ENCODE measurements at regions not wholly inside any gene's neighbourhood (a gene's known extent, or its start where the extent isn't known, plus 50 kb on each side); places are given as distances from the start of the nearest gene placed in this dataset.
"Not testable (repeated sequence)": the region's sequence is repeated elsewhere in the genome, so short reads cannot be mapped to it uniquely, and the experiment has no call there.

DNA sequence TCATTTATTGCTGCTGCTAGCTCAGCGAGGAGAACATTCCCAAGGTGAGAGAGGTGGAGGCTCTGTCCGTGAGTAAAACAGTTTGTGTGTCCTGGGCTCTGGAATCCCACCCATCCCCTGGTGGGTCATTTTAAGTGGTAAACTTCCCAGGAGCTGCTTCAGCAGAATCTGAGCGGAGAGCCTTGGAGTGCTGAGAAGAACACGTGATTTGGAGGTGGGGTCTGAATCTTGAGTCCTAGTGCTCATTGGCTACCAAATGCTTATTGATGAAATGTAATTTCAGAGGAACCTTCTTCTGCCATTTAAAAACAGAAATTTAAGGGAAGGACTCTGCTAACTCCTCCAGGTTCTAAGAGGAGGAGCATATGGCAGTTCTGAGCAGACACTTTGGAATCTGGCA is 132.4 kb downstream of the CDH26 start:
- DNase-seq (ENCODE audit: low spot score in 2 of 2) (no peak), ATAC-seq (no peak)
- Mint-ChIP-seq H3K9me3 (no peaks in the 10 kb centered on the region), H3K36me3 (no peaks in the 10 kb centered on the region), H3K27ac (no peak overlapping the region)

DNA sequence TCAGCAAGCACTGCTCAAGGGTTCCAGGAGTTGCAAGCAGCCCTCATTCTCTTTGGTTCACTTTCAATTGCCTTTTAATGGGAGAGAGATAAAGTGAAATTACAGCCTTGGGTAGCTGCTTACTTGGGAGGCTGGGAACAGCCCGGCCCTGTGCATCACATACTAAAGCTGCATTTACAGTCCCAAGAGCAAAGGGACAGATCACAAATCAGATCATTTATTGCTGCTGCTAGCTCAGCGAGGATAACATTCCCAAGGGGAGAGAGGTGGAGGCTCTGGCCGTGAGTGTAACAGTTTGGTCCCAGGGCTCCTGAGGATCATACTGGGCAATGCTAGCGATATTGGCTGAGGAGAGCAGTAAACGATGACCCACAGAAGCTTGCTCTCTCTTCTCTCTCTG is 133.1 kb downstream of the CDH26 start:
- Mint-ChIP-seq H3K27ac (no peak overlapping the region), H3K36me3 (no peaks in the 10 kb centered on the region), H3K9me3 (no peaks in the 10 kb centered on the region)
- ATAC-seq (no peak), DNase-seq (ENCODE audit: low spot score in 2 of 2) (no peak)

DNA sequence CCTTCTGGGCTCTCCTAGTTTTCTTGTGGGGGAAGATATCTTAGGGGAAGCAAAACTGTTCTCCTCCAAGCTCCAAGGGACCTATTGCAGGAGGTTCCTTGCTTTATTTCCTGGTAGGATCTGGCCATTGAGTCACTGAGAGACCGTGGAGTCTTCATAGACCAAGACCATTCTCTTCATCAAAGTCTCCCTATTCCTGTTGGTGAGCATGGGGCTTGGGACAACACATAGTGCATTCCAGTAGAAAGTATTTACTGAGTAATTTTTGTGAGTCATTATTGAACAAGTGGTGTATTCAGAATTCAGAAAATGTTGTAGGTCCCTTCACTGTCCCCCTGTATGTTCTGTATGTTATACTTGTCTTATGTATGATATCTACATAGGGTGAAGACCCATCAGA is 133.6 kb downstream of the CDH26 start:
- DNase-seq (ENCODE audit: low spot score in 2 of 2) = no peak
- H3K36me3 Mint-ChIP-seq = no peaks in the 10 kb centered on the region
- no peak for ATAC-seq
- no peak overlapping the region for H3K27ac Mint-ChIP-seq
- no peaks in the 10 kb centered on the region for H3K9me3 Mint-ChIP-seq

- no peaks in the 10 kb centered on the region for H3K9me3 Mint-ChIP-seq
- DNase-seq (ENCODE audit: low spot score in 2 of 2) (no peak), ATAC-seq (no peak)
- H3K36me3 Mint-ChIP-seq = no peaks in the 10 kb centered on the region
- H3K27ac Mint-ChIP-seq = no peak overlapping the region
These were observed 134.5 kb downstream of the CDH26 start for GRCh38 chr20:60092729-60093128.

DNA sequence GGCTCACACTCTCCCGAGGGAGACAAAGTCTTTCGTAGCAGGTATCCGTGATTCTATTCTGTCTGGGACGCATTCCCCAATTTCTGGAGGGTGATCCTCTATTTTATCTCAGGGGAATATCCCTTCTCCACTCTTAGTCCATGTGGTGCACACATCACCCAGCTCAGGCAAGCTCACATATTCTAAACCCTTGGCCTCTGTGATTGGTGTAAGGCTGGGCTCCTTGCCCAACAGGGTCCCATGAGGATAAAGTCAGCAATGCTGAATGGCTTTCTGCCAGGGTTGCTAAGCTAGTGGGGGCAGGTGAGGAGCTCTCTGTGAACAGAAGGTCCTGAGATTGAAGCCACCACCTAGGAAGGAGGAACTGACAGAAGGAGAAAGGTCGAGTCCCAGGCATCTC is 137.2 kb downstream of the CDH26 start:
- Mint-ChIP-seq H3K9me3 (no peaks in the 10 kb centered on the region), H3K27ac (no peak overlapping the region), H3K36me3 (no peaks in the 10 kb centered on the region)
- ATAC-seq (no peak), DNase-seq (ENCODE audit: low spot score in 2 of 2) (no peak)

- Mint-ChIP-seq H3K36me3 (no peaks in the 10 kb centered on the region), H3K9me3 (no peaks in the 10 kb centered on the region), H3K27ac (no peak overlapping the region)
- DNase-seq (ENCODE audit: low spot score in 2 of 2) (no peak), ATAC-seq (no peak)
These were observed 137.9 kb downstream of the CDH26 start for GRCh38 chr20:60096166-60096565.

DNA sequence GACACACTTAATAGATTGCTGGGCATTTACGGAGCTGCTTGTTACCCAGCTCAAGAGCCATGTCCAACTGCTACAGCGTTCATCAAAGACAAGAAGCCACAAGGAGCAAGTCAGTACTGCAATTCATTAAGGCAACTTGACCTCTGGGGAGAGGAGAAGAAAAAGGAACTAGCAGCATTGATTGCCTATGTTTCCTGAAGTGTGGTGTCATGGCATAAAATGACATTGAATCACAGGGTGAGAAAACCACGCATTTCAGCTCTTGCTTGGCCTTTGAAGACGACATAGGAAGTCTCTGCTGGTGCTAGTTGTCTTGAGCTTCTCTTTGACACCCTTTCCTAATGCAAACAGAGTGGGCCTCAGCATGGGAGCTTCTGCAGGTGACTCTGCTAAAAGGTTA is 139.1 kb downstream of the CDH26 start:
- ATAC-seq = no peak
- DNase-seq (ENCODE audit: low spot score in 2 of 2) = no peak
- Mint-ChIP-seq H3K9me3 (no peaks in the 10 kb centered on the region), H3K36me3 (no peaks in the 10 kb centered on the region), H3K27ac (no peak overlapping the region)

GRCh38 chr20:60100780-60101179 is 142.6 kb downstream of the CDH26 start:
- no peaks in the 10 kb centered on the region for H3K36me3 Mint-ChIP-seq
- H3K9me3 Mint-ChIP-seq = no peaks in the 10 kb centered on the region
- ATAC-seq (peak in 1 of 2 donors; percentile 20), DNase-seq (ENCODE audit: low spot score in 2 of 2) (no peak)
- H3K27ac Mint-ChIP-seq = peak overlapping the region in 1 of 2 donors; percentile 32

- H3K36me3 Mint-ChIP-seq = no peaks in the 10 kb centered on the region
- DNase-seq (ENCODE audit: low spot score in 2 of 2) (no peak), ATAC-seq (peak in 1 of 2 donors; percentile 24)
- peak overlapping the region in 1 of 2 donors; percentile 32 for H3K27ac Mint-ChIP-seq
- no peaks in the 10 kb centered on the region for H3K9me3 Mint-ChIP-seq
These were observed 143.1 kb downstream of the CDH26 start for GRCh38 chr20:60101201-60101890.

DNA sequence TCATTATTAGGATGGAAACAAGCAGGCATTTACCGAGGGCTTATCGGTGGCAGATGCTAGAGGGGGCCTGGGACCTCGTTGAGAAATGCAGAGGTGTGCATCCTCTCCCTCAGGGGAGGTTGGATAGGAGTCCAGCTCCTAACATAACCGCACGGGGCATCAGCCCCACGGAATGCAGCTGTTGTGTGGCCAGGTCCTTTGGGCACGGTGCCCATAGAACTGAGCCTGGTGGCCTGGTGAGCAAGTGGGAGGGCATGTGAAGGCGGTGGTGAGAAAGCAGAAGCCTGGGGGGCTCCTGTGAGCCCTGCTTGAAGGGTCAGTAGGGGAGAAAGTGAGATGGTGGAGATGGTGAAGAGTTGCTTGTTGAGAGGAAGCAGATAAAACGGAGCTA is 143.7 kb downstream of the CDH26 start:
- Mint-ChIP-seq H3K36me3 (no peaks in the 10 kb centered on the region), H3K9me3 (no peaks in the 10 kb centered on the region), H3K27ac (no peak overlapping the region)
- ATAC-seq (no peak), DNase-seq (ENCODE audit: low spot score in 2 of 2) (no peak)

DNA sequence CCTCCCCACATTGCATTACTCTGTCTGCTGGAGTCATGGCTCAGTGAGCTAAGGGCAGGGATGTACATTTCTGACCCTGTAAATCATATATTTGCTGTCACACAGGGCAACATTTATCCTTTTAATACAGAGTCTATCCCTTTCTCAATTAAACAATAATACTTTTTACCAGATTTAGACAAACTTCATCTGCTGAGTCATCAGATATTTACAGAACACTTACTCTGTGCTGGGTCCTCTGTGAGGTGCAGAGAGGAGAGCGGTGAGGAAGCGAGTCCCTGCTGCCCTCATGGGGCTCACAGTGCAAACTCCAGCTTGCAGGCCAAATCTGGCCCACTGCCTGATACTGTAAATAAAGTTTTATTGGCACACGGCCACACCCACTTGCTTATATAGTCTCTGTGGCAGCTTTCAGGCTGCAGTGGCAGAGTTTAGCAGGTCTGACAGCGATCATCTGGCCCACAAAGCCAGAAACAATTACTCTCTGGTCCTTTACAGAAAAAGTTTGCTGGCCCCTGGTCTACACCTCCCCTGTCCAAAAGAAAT is 144.5 kb downstream of the CDH26 start:
- no peak for ATAC-seq
- no peak for DNase-seq (ENCODE audit: low spot score in 2 of 2)
- Mint-ChIP-seq H3K27ac (no peak overlapping the region), H3K9me3 (no peaks in the 10 kb centered on the region), H3K36me3 (no peaks in the 10 kb centered on the region)

DNA sequence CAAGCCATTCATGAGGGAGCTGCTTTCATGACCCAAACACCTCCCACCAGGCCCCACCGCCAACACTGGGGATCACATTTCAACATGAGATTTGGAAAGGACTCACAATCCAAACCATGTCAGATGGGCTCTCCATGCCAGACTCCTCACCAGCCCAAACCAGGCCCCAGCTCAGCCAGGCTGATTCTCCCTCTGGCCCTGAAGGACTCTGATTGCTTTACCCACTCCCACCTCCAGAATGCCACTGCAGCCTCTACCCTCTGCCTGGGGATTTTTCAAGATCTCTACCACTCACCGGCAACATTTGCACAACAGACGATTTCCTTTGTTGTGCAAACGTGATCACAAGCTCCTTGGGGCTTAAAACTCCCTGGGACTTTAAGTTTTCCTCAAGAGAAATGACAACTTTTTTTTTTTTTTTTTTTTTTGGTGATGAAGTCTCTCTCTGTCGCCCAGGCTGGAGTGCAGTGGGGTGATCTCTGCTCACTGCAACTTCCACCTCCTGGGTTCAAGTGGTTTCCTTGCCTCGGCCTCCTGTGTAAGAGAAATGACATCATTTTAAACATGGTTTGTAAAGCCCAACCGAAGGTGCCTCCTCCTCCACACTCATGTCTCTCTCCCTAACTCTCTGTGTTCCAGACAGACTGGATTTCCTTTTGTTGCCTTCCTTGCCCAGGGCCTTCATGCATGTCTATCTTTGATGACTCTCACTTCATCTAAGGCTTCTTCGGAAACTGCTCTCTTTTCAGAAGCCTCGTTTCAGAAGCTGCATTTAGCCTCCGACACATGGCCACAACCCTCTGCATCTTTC is 147.0 kb downstream of the CDH26 start:
- no peaks in the 10 kb centered on the region for H3K36me3 Mint-ChIP-seq
- ATAC-seq (no peak), DNase-seq (ENCODE audit: low spot score in 2 of 2) (no peak)
- H3K9me3 Mint-ChIP-seq = no peaks in the 10 kb centered on the region
- H3K27ac Mint-ChIP-seq = no peak overlapping the region

GRCh38 chr20:60106186-60106585 is 148.0 kb downstream of the CDH26 start:
- not testable (repeated sequence) for H3K27ac Mint-ChIP-seq; H3K36me3 Mint-ChIP-seq; H3K9me3 Mint-ChIP-seq; DNase-seq (ENCODE audit: low spot score in 2 of 2); ATAC-seq

DNA sequence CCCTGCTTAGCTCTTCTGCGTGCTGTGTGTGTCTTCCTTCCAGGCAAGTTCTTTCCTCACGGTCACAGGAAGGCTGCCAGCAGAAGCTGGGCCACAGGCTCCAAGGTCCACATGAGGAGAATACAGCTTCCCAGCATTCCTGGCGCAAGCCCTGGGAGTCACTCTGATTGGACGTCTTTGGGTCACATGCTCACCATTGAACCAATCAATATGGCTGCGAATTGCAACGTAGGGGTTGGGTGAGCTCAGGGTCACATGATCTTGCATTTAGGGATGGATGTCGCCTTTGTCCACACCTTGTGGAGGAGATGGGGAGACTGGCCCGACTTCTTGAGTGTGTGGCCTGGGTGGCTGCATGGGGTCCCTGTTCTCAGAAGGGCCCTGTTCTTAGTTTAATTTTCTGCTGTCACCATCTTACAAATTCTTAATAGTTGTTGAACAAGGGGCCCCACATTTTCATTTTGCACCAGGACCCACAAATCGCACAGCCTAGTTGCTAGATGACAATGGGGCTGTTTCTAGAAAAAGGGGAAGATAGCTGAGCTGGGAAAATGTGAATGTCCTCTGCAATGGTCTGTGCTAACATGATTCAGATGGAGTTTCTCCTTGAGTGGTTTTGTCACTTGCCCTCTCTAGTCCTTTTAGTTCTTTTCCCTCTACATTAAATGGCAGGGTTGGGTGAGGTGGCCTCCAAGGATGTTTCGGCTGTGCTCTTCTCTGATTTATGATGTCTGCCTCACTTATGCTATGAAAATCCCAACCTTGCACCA is 149.6 kb downstream of the CDH26 start:
- H3K27ac Mint-ChIP-seq = no peak overlapping the region
- no peaks in the 10 kb centered on the region for H3K9me3 Mint-ChIP-seq
- no peaks in the 10 kb centered on the region for H3K36me3 Mint-ChIP-seq
- ATAC-seq = no peak
- no peak for DNase-seq (ENCODE audit: low spot score in 2 of 2)

DNA sequence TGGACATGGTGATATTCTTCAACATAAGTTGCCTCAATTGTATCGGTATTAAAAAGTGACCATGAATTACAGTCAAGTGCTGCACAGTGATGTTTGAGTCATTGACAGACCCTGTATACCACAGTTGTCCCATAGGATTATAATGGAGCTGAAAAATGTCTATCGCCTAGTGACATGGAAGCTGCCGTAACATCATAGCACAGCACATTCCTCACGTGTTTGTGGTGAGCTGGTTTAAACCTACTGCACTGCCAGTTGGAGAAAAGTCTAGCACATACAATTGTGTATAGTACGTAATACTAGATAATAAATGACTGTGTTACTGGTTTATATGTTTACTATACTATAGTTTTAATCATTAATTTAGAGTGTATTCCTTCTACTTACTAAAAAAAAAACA is 150.2 kb downstream of the CDH26 start:
- no peaks in the 10 kb centered on the region for H3K36me3 Mint-ChIP-seq
- no peaks in the 10 kb centered on the region for H3K9me3 Mint-ChIP-seq
- no peak for ATAC-seq
- H3K27ac Mint-ChIP-seq = no peak overlapping the region
- no peak for DNase-seq (ENCODE audit: low spot score in 2 of 2)

- DNase-seq (ENCODE audit: low spot score in 2 of 2) (no peak), ATAC-seq (no peak)
- no peak overlapping the region for H3K27ac Mint-ChIP-seq
- H3K9me3 Mint-ChIP-seq = no peaks in the 10 kb centered on the region
- H3K36me3 Mint-ChIP-seq = no peaks in the 10 kb centered on the region
These were observed 155.0 kb downstream of the CDH26 start for GRCh38 chr20:60113024-60113724.

- ATAC-seq (no peak), DNase-seq (ENCODE audit: low spot score in 2 of 2) (no peak)
- Mint-ChIP-seq H3K9me3 (no peaks in the 10 kb centered on the region), H3K36me3 (no peaks in the 10 kb centered on the region), H3K27ac (no peak overlapping the region)
These were observed 155.5 kb downstream of the CDH26 start for GRCh38 chr20:60113771-60114170.

All from activated naive CD4-positive, alpha-beta T cell treated with anti-CD3 and anti-CD28 coated beads, Interleukin-2, amount 50 U/mL, for 72 hours (primary cell).